Fibroblast of skin of back (primary cell): ENCODE measurements at regions not wholly inside any gene's neighbourhood (a gene's known extent, or its start where the extent isn't known, plus 50 kb on each side); places are given as distances from the start of the nearest gene placed in this dataset.
"Not testable (repeated sequence)": the region's sequence is repeated elsewhere in the genome, so short reads cannot be mapped to it uniquely, and the experiment has no call there.

Source experiments
- DNase-seq: peaks from one replicate; pipeline ENCODE4 v3.0.0-alpha.2; 2013

- DNase-seq: peak; percentile 38
Observed at GRCh38 chr6:115618256-115618655, 442.4 kb downstream of the FRK start.

- peak; percentile 41 for DNase-seq
Observed at GRCh38 chr6:115617031-115617430, 443.7 kb downstream of the FRK start.

GRCh38 chr6:115613488-115613887 is 447.2 kb downstream of the FRK start:
- peak; percentile 93 for DNase-seq

- DNase-seq: no peak
Observed at GRCh38 chr6:115612796-115613479, 447.8 kb downstream of the FRK start.

- DNase-seq: no peak
Observed at GRCh38 chr6:115612216-115612615, 448.5 kb downstream of the FRK start.

GRCh38 chr6:115610696-115611095 is 450.0 kb downstream of the FRK start:
- no peak for DNase-seq

- DNase-seq: no peak
Observed at GRCh38 chr6:115609111-115609510, 451.6 kb downstream of the FRK start.

GRCh38 chr6:115602466-115602865 is 458.2 kb downstream of the FRK start:
- no peak for DNase-seq

- no peak for DNase-seq
Observed at GRCh38 chr6:115601509-115601908, 459.2 kb downstream of the FRK start.

- DNase-seq: no peak
Observed at GRCh38 chr6:115601064-115601463, 459.6 kb downstream of the FRK start.

- no peak for DNase-seq
Observed at GRCh38 chr6:115594891-115595290, 465.8 kb downstream of the FRK start.

GRCh38 chr6:115592025-115592424 is 468.7 kb downstream of the FRK start:
- DNase-seq: peak; percentile 32

- DNase-seq: not testable (repeated sequence)
Observed at GRCh38 chr6:115589072-115589471, 471.6 kb downstream of the FRK start.

GRCh38 chr6:115583290-115583689 is 477.4 kb downstream of the FRK start:
- DNase-seq: no peak

GRCh38 chr6:115582386-115582785 is 478.3 kb downstream of the FRK start:
- peak; percentile 15 for DNase-seq

GRCh38 chr6:115579565-115579964 is 481.1 kb downstream of the FRK start:
- DNase-seq: not testable (repeated sequence)

GRCh38 chr6:115577270-115577669 is 483.4 kb downstream of the FRK start:
- no peak for DNase-seq

- no peak for DNase-seq
Observed at GRCh38 chr6:115575285-115575684, 485.4 kb downstream of the FRK start.

- peak; percentile 9 for DNase-seq
Observed at GRCh38 chr6:115573861-115574260, 486.8 kb downstream of the FRK start.

- DNase-seq: peak; percentile 32
Observed at GRCh38 chr6:115570331-115570730, 490.4 kb downstream of the FRK start.

- no peak for DNase-seq
Observed at GRCh38 chr6:115554060-115554459, 506.6 kb downstream of the FRK start.

- DNase-seq: no peak
Observed at GRCh38 chr6:115551527-115551926, 509.2 kb downstream of the FRK start.

- DNase-seq: no peak
Observed at GRCh38 chr6:115545672-115545986, 515.1 kb downstream of the FRK start.

- peak; percentile 26 for DNase-seq
Observed at GRCh38 chr6:115544765-115545671, 515.7 kb downstream of the FRK start.
